Hematopoietic multipotent progenitor cell treated with erythropoietin and hydrocortisone succinate and interleukin-3 and kit ligand, for 17 days (in vitro differentiated cells): ENCODE measurements at regions not wholly inside any gene's neighbourhood (a gene's known extent, or its start where the extent isn't known, plus 50 kb on each side); places are given as distances from the start of the nearest gene placed in this dataset.

Experiments used
- DNase-seq: peaks from one replicate; pipeline ENCODE4 v3.0.0-alpha.2; 2015; ENCODE audit warnings: low spot score

DNA sequence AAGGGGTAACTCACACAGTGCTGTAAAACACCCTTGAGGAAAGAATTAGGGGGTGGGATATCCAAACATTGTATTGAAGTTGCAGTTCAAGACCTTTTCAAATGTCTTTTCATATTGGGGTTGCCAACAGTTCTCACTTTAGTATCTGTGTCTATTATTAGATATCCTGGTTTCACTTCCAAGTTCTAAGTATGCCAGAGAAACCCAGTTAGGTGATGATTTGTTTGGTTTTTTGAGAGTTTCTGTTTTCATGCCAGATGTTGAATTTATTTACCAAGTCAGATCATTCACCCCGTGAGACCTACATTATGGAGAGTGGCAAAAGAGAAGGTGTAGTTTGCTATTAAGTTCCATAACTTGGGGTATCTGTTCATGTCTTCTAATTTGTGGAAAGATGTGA, 64.5 kb downstream of the C9orf152 start:
- no peak for DNase-seq

DNA sequence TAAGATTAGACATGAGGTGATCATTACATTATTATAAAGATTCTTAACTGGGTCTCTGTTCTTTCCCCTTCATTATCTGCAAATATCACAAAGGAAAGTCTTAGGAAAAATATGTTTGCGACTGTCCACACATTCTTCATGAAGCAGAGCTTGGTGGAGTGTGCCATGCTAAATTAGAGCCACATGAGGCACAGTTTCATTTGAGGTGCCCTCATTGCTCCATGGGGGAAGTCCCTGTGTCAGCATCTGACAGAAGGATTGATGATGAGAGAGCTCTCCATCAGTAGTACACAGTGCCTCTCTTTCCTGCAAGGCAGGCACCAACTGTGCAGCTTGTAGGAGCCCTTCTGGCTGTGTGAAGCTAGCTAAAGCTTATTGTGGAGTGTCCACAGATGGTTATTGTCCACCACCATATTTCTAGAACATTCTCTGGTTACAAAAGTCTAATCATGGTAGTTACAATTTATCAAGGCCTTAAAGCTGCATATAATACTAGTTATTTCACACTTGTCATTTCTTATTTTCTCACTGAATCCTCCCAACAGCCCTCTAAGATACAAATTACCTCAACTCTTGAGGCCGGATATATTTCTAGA, 63.9 kb downstream of the C9orf152 start:
- DNase-seq = no peak

DNA sequence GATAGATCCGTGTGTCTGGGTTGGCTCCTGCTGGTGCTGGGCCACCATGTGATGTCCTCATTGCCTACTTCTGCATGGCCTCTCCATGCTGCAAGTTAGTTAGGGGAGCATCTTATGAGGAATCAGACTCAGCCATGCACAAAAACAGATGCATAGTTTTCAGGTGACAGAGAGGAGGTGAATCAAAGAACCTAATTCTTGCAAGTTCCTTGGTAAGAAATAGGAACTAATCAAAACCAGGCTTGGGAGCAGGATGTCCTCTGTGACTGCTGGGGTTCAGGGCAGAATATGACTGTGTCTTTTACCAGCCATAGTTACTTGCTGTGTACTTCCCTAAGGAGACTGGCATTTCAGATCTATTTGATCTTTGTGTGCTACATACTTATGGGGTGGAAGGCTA, 61.6 kb downstream of the C9orf152 start:
- DNase-seq = no peak

DNA sequence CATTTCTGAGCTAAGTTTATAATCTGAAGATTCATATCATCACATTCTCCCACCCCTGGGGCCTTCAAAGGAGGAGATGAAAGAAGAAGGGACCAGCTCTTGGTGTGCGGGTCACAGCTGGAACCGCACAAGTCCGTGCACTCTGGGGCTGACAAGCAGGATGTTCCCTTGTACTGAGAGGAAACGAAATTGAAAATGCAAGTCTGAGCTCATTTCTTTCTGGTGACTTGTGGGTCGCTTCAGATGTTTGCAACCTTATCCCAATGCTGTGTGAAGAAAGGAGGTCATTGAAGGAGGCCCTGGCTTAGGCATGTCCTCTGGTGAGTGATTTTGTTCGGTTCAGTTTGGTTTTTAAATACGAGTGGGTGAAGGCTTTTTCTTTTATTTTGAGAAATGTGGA, 59.6 kb downstream of the C9orf152 start:
- no peak for DNase-seq

DNA sequence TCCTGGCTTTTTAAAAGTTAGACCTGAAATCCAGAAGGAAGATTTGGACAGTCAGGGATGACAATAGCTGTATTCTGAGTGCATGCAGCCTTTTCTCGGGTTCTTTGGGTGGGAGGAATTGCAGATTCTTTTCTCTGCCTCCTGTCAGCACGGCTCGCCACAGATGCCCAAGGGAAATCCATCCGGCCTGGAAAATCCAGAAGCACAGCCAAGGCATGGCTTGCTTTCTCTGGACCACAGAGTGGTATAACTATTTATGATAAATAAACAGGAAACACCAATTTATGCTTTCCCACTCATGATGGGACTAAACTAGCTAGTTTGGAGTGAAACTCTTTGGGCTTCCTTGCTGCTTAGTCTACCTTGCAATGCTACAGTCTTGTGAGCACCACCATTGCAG, 59.1 kb downstream of the C9orf152 start:
- DNase-seq = no peak
